ENCODE measurements at regions not wholly inside any gene's neighbourhood (a gene's known extent, or its start where the extent isn't known, plus 50 kb on each side); places are given as distances from the start of the nearest gene placed in this dataset.
"Not testable (repeated sequence)": the region's sequence is repeated elsewhere in the genome, so short reads cannot be mapped to it uniquely, and the experiment has no call there.

- DNase-seq: no peak
Observed at GRCh38 chr3:20250314-20250713, 64.3 kb upstream of the SGO1 start.

- no peak for DNase-seq
Observed at GRCh38 chr3:20246662-20247061, 60.7 kb upstream of the SGO1 start.

- no peak for DNase-seq
Observed at GRCh38 chr3:20245781-20246180, 59.8 kb upstream of the SGO1 start.

- no peak for DNase-seq
Observed at GRCh38 chr3:20240154-20240883, 54.3 kb upstream of the SGO1 start.

GRCh38 chr3:20238199-20238598 lies 52.2 kb upstream of the SGO1 start:
- not testable (repeated sequence) for DNase-seq

- no peak for DNase-seq
Observed at GRCh38 chr3:20236603-20237002, 50.6 kb upstream of the SGO1 start.
